ENCODE measurements at regions not wholly inside any gene's neighbourhood (a gene's known extent, or its start where the extent isn't known, plus 50 kb on each side); places are given as distances from the start of the nearest gene placed in this dataset.

GRCh38 chr3:70899816-70900215, 587.4 kb upstream of the MDFIC2 start:
- Mint-ChIP-seq H3K9me3 (peaks cover 18% of the 10 kb centered on the region), H3K4me3 (no peak overlapping the region), H3K4me1 (ENCODE audit: unreplicated experiment) (no peaks in the 10 kb centered on the region), H3K27me3 (no peaks in the 10 kb centered on the region), H3K36me3 (no peaks in the 10 kb centered on the region), H3K27ac (no peak overlapping the region)
- TF ChIP-seq CTCF (conservative IDR thresholded peaks at IDR 0.05) = no peak
- no peak for DNase-seq (ENCODE audit: extremely low spot score, unreplicated experiment)

- TF ChIP-seq CTCF (conservative IDR thresholded peaks at IDR 0.05) = no peak
- no peak for DNase-seq (ENCODE audit: extremely low spot score, unreplicated experiment)
- H3K4me1 Mint-ChIP-seq (ENCODE audit: unreplicated experiment) = peaks cover 7% of the 10 kb centered on the region
- H3K36me3 Mint-ChIP-seq = no peaks in the 10 kb centered on the region
- H3K4me3 Mint-ChIP-seq = no peak overlapping the region
- H3K9me3 Mint-ChIP-seq = no peaks in the 10 kb centered on the region
- H3K27ac Mint-ChIP-seq = no peak overlapping the region
- no peaks in the 10 kb centered on the region for H3K27me3 Mint-ChIP-seq
Observed at GRCh38 chr3:70890020-70890394, 577.6 kb upstream of the MDFIC2 start.

- Mint-ChIP-seq H3K9me3 (no peaks in the 10 kb centered on the region), H3K4me3 (no peak overlapping the region), H3K27me3 (no peaks in the 10 kb centered on the region), H3K4me1 (ENCODE audit: unreplicated experiment) (peaks cover 7% of the 10 kb centered on the region), H3K27ac (no peak overlapping the region), H3K36me3 (no peaks in the 10 kb centered on the region)
- no peak for TF ChIP-seq CTCF (conservative IDR thresholded peaks at IDR 0.05)
- no peak for DNase-seq (ENCODE audit: extremely low spot score, unreplicated experiment)
Observed at GRCh38 chr3:70889162-70890019, 577.0 kb upstream of the MDFIC2 start.

- no peak overlapping the region for H3K4me3 Mint-ChIP-seq
- H3K27me3 Mint-ChIP-seq = no peaks in the 10 kb centered on the region
- H3K9me3 Mint-ChIP-seq = no peaks in the 10 kb centered on the region
- TF ChIP-seq CTCF (conservative IDR thresholded peaks at IDR 0.05) = no peak
- no peak overlapping the region for H3K27ac Mint-ChIP-seq
- peaks cover 12% of the 10 kb centered on the region for H3K4me1 Mint-ChIP-seq (ENCODE audit: unreplicated experiment)
- H3K36me3 Mint-ChIP-seq = no peaks in the 10 kb centered on the region
- no peak for DNase-seq (ENCODE audit: extremely low spot score, unreplicated experiment)
Observed at GRCh38 chr3:70885636-70886035, 573.2 kb upstream of the MDFIC2 start.

GRCh38 chr3:70882104-70882503, 569.7 kb upstream of the MDFIC2 start:
- Mint-ChIP-seq H3K27me3 (no peaks in the 10 kb centered on the region), H3K9me3 (peaks cover 10% of the 10 kb centered on the region), H3K4me3 (no peak overlapping the region), H3K4me1 (ENCODE audit: unreplicated experiment) (peaks cover 7% of the 10 kb centered on the region), H3K27ac (no peak overlapping the region), H3K36me3 (no peaks in the 10 kb centered on the region)
- no peak for DNase-seq (ENCODE audit: extremely low spot score, unreplicated experiment)
- TF ChIP-seq CTCF (conservative IDR thresholded peaks at IDR 0.05) = no peak
